Spleen (tissue), 11 donors: ENCODE measurements at regions not wholly inside any gene's neighbourhood (a gene's known extent, or its start where the extent isn't known, plus 50 kb on each side); places are given as distances from the start of the nearest gene placed in this dataset.

ENCODE experiments used
- DNase-seq: peaks from one replicate; pipeline ENCODE4 v3.0.0-alpha.2; 2020
- H3K27ac ChIP-seq, 8 donors: fragments of 200-600 bp; sonication (generic) in 7 of 8; 1 replicate in 4 of 8; 2 replicates in 4 of 8; pipeline versions ENCODE4 v1.5.0 to v1.8.0; 2016 to 2021; ENCODE audit warnings: inconsistent platforms in 4 of 8, mild to moderate bottlenecking in 4 of 8, moderate library complexity in 1 of 8
- H3K27me3 ChIP-seq, 7 donors: fragments of 200-600 bp; sonication (generic) in 6 of 7; replicated peaks in 1 of 7; 1 replicate in 4 of 7; 2 replicates in 3 of 7; pipeline versions ENCODE4 v1.5.0 to v1.8.0; 2016 to 2021; ENCODE audit warnings: inconsistent platforms in 3 of 7, mild to moderate bottlenecking in 1 of 7
- H3K36me3 ChIP-seq, 6 donors: fragments of 200-600 bp; sonication (generic) in 5 of 6; 1 replicate in 4 of 6; 2 replicates in 2 of 6; pipeline versions ENCODE4 v1.5.0 to v1.8.0; 2016 to 2021; ENCODE audit warnings: inconsistent platforms in 2 of 6
- H3K4me1 ChIP-seq, 6 donors: fragments of 200-600 bp; sonication (generic) in 5 of 6; 1 replicate in 3 of 6; 2 replicates in 3 of 6; pipeline versions ENCODE4 v1.5.0 to v1.8.0; 2016 to 2021; ENCODE audit warnings: inconsistent platforms in 3 of 6
- H3K4me3 ChIP-seq, 8 donors: fragments of 200-600 bp; sonication (generic) in 7 of 8; 1 replicate in 4 of 8; 2 replicates in 4 of 8; pipeline versions ENCODE4 v1.5.0 to v1.8.0; 2016 to 2021; ENCODE audit warnings: inconsistent platforms in 4 of 8, mild to moderate bottlenecking in 4 of 8, moderate library complexity in 2 of 8
- H3K9me3 ChIP-seq, 8 donors: fragments of 200-600 bp; sonication (generic) in 7 of 8; 1 replicate in 4 of 8; 2 replicates in 4 of 8; pipeline versions ENCODE4 v1.5.0 to v1.8.0; 2016 to 2021; ENCODE audit warnings: inconsistent platforms in 4 of 8
- CTCF ChIP-seq, 11 experiments: fragments of 200-600 bp in 7 of 11; fragments of 450-650 bp in 4 of 11; sonication (generic) in 4 of 11; IDR thresholded peaks in 8 of 11; conservative IDR thresholded peaks in 3 of 11; 1 replicate in 7 of 11; 2 replicates in 4 of 11; pipeline versions ENCODE4 v1.4.0 to v1.8.0; 2016 to 2021; ENCODE audit warnings: antibody characterized with exemption in 11 of 11, inconsistent platforms in 4 of 11, mild to moderate bottlenecking in 1 of 11
- POLR2A ChIP-seq, 3 donors: fragments of 450-650 bp; IDR thresholded peaks; one replicate each; pipeline ENCODE4 v1.5.1; 2017; ENCODE audit warnings: antibody characterized with exemption in 3 of 3, mild to moderate bottlenecking in 1 of 3
- POLR2AphosphoS5 ChIP-seq, 3 donors: sonication (generic); formaldehyde crosslinking; IDR thresholded peaks; one replicate each; pipeline ENCODE4 v1.5.1; 2017; ENCODE audit warnings: antibody characterized with exemption in 3 of 3
- WGBS, 5 donors: extraction: QIAGEN DNeasy Blood & Tissue Kit in 3 of 5; methylation state at CpG; one replicate each; pipeline versions ENCODE4 v1.1.5 to v1.1.7; 2013 to 2018; 5-methylcytosine and 5-hydroxymethylcytosine counted together
- intact Hi-C: fragments of 100-400 bp; cut with DNase I; formaldehyde crosslinking; loops from one replicate; pipeline ENCODE4 v1.15.0; 2023; ENCODE audit warnings: low total_unique reads
- donor health status: healthy with polysubstance abuse.
- donor health status: DM: no; HTN: no; CAD: no; lungs with moderate emphysema.
- donor health status: DM: no; HTN: no; CAD: no.
- donor health status: Bipolar disorder and iron deficiency.
- donor health status: healthy.
- donor health status: DM: no; HTN: no; CAD: no.
- donor health status: DM: yes; HTN: yes; CAD: no.

- intact Hi-C loops: no loop called here
- H3K27ac ChIP-seq: no peak overlapping the region
- DNase-seq: no peak
- no peaks in the 10 kb centered on the region for H3K36me3 ChIP-seq
- WGBS, 5 donors: 79 to 88% (median 82%) methylated on average over 2 of the region's 2 CpGs
- H3K27me3 ChIP-seq: peaks cover 0 to 3% (median 0%) of the 10 kb centered on the region in 7 donors
- H3K4me1 ChIP-seq: no peaks in the 10 kb centered on the region
- no peak for TF ChIP-seq POLR2A (IDR thresholded peaks at IDR 0.05)
- no peak for TF ChIP-seq POLR2AphosphoS5 (IDR thresholded peaks at IDR 0.05)
- TF ChIP-seq CTCF (IDR thresholded peaks at IDR 0.05 in 8 of 11, conservative IDR thresholded peaks at IDR 0.05 in 3 of 11): no peak
- no peak overlapping the region for H3K4me3 ChIP-seq
- peaks cover 0 to 4% (median 0%) of the 10 kb centered on the region in 8 donors for H3K9me3 ChIP-seq
Measured at GRCh38 chr21:40936178-40936577, 89.2 kb upstream of the DSCAM start.

GRCh38 chr21:40936771-40937261 is 89.9 kb upstream of the DSCAM start:
- Histone ChIP-seq H3K27me3 (peaks cover 0 to 3% (median 0%) of the 10 kb centered on the region in 7 donors), H3K9me3 (peaks cover 0 to 4% (median 0%) of the 10 kb centered on the region in 8 donors), H3K27ac (no peak overlapping the region), H3K4me1 (no peaks in the 10 kb centered on the region), H3K36me3 (no peaks in the 10 kb centered on the region), H3K4me3 (no peak overlapping the region)
- intact Hi-C loops: no loop called here
- no peak for TF ChIP-seq CTCF (IDR thresholded peaks at IDR 0.05 in 8 of 11, conservative IDR thresholded peaks at IDR 0.05 in 3 of 11)
- no peak for TF ChIP-seq POLR2A (IDR thresholded peaks at IDR 0.05)
- no peak for TF ChIP-seq POLR2AphosphoS5 (IDR thresholded peaks at IDR 0.05)
- 84 to 92% (median 89%) methylated on average over 10 of the region's 10 CpGs for WGBS, 5 donors
- DNase-seq: no peak

GRCh38 chr21:40938078-40938477 is 91.1 kb upstream of the DSCAM start:
- Histone ChIP-seq H3K4me3 (no peak overlapping the region), H3K27ac (no peak overlapping the region), H3K4me1 (no peaks in the 10 kb centered on the region), H3K27me3 (peaks cover 0 to 3% (median 0%) of the 10 kb centered on the region in 7 donors), H3K36me3 (no peaks in the 10 kb centered on the region), H3K9me3 (peaks cover 0 to 3% (median 0%) of the 10 kb centered on the region in 8 donors)
- TF ChIP-seq CTCF (IDR thresholded peaks at IDR 0.05 in 8 of 11, conservative IDR thresholded peaks at IDR 0.05 in 3 of 11) (no peak), POLR2AphosphoS5 (IDR thresholded peaks at IDR 0.05) (no peak)
- no peak for DNase-seq
- WGBS, 5 donors: 79 to 89% (median 83%) methylated on average over 2 of the region's 2 CpGs
- intact Hi-C loops: no loop called here

GRCh38 chr21:40938611-40939010 is 91.7 kb upstream of the DSCAM start:
- 70 to 84% (median 79%) methylated on average over 4 of the region's 4 CpGs for WGBS, 5 donors
- no peak for TF ChIP-seq POLR2A (IDR thresholded peaks at IDR 0.05)
- Histone ChIP-seq H3K27ac (no peak overlapping the region), H3K9me3 (peaks cover 0 to under 1% (median 0%) of the 10 kb centered on the region in 8 donors), H3K36me3 (no peaks in the 10 kb centered on the region), H3K27me3 (peaks cover 0 to 1% (median 0%) of the 10 kb centered on the region in 7 donors), H3K4me3 (no peak overlapping the region), H3K4me1 (no peaks in the 10 kb centered on the region)
- no peak for DNase-seq
- intact Hi-C loops: no loop called here

GRCh38 chr21:40947713-40948112 is 100.8 kb upstream of the DSCAM start:
- peaks cover 0 to 23% (median 4%) of the 10 kb centered on the region in 8 donors for H3K9me3 ChIP-seq
- H3K4me3 ChIP-seq: no peak overlapping the region
- H3K36me3 ChIP-seq: no peaks in the 10 kb centered on the region
- no peaks in the 10 kb centered on the region for H3K27me3 ChIP-seq
- DNase-seq: no peak
- intact Hi-C loops: no loop called here
- no peaks in the 10 kb centered on the region for H3K4me1 ChIP-seq
- WGBS, 5 donors: 74 to 84% (median 82%) methylated on average over 3 of the region's 3 CpGs
- no peak for TF ChIP-seq POLR2AphosphoS5 (IDR thresholded peaks at IDR 0.05)
- TF ChIP-seq POLR2A (IDR thresholded peaks at IDR 0.05): no peak
- TF ChIP-seq CTCF (IDR thresholded peaks at IDR 0.05 in 8 of 11, conservative IDR thresholded peaks at IDR 0.05 in 3 of 11): no peak
- H3K27ac ChIP-seq: no peak overlapping the region
